ENCODE measurements at regions not wholly inside any gene's neighbourhood (a gene's known extent, or its start where the extent isn't known, plus 50 kb on each side); places are given as distances from the start of the nearest gene placed in this dataset.
"Not testable (repeated sequence)": the region's sequence is repeated elsewhere in the genome, so short reads cannot be mapped to it uniquely, and the experiment has no call there.

- peaks cover 0 to 9% of the 10 kb centered on the region in 2 donors for H3K4me1 ChIP-seq (replicated peaks in 1 of 2)
- no peak overlapping the region for H3K4me3 ChIP-seq
- in situ Hi-C loops (cut with MboI; ENCODE audit: low pct_unique_long_range_greater_than_20kb in 2 of 9, low sequenced_read_pairs in 9 of 9, unreplicated experiment in 9 of 9) = no loop called here
- no peak for ATAC-seq (replicated peaks in 6 of 8)
- no peak overlapping the region for H3K27ac ChIP-seq
- WGBS, 10 experiments = 49 to 96% (median 80%) methylated on average over 1 to 3 of the region's 3 CpGs
Observed at GRCh38 chr1:172779491-172779890, 120.6 kb downstream of the FASLG start.

DNA sequence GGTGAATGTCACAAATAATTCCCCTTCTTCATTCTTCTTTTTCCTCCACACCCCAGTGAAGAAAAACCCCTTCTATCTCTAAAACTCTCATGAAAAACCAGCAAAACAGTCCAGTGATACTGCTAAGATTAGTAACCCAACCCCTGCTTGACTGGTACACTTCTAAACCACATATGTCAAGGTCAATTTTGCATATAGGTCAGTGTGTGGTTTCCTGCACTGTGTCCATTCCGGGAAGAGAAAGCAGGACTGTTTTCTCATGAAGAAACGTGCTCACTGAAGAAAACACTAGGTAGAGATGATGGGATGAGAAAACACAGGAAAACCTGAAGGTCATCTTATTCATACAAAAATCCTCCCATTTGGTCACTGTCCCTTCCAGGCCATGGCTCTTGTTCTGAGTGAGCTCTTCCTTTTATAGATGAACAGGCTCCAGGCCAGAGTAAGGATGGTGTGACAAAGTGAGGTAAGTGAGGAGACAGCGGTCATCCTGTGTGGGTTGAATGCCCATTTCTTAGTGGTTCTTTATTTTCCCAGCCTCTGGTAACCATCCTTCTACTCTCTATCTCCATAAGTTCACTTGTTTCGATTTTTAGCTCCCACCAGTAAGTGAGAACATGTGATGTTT lies 122.7 kb downstream of the FASLG start:
- ATAC-seq (replicated peaks in 6 of 8) = no peak
- Histone ChIP-seq H3K4me3 (no peak overlapping the region), H3K4me1 (replicated peaks in 1 of 2) (peaks cover 0 to 9% of the 10 kb centered on the region in 2 donors), H3K27ac (no peak overlapping the region)
- 17 to 96% (median 72%) methylated on average over 2 to 4 of the region's 4 CpGs; no CpG with 5 or more reads in 2 of the 10 experiments for WGBS, 10 experiments
- in situ Hi-C loops (cut with MboI; ENCODE audit: low pct_unique_long_range_greater_than_20kb in 2 of 9, low sequenced_read_pairs in 9 of 9, unreplicated experiment in 9 of 9) = no loop called here

- in situ Hi-C loops (cut with MboI; ENCODE audit: low pct_unique_long_range_greater_than_20kb in 2 of 9, low sequenced_read_pairs in 9 of 9, unreplicated experiment in 9 of 9) = no loop called here
- Histone ChIP-seq H3K27ac (no peak overlapping the region), H3K4me1 (replicated peaks in 1 of 2) (no peaks in the 10 kb centered on the region), H3K4me3 (no peak overlapping the region)
- ATAC-seq (replicated peaks in 6 of 8) = no peak
- WGBS, 10 experiments = 40 to 100% (median 91%) methylated on average over 1 to 2 of the region's 2 CpGs; no CpG with 5 or more reads in 2 of the 10 experiments
Observed at GRCh38 chr1:172789840-172790239, 130.9 kb downstream of the FASLG start.

DNA sequence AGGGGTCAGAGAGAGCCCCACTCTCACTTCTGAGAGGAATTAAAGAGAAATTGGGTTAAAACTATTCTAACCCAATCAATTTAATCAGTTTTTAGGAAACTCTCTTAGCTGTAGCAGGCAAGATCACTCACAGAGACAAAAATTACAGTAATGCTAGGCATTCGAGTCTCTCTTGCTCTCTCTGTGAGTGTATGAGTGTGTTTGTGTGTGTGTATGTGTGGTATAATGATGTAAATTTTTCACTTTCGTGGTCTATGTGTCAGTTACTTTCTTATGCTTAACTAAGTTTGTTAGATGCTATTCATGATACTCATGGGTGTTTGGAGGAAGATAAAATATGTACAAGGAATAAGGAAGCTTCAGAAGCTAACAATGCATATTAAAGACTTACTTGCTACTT lies 131.3 kb downstream of the FASLG start:
- Histone ChIP-seq H3K4me3 (no peak overlapping the region), H3K27ac (no peak overlapping the region), H3K4me1 (replicated peaks in 1 of 2) (no peaks in the 10 kb centered on the region)
- in situ Hi-C loops (cut with MboI; ENCODE audit: low pct_unique_long_range_greater_than_20kb in 2 of 9, low sequenced_read_pairs in 9 of 9, unreplicated experiment in 9 of 9) = no loop called here
- 0 to 80% (median 51%) methylated on average over 1 to 2 of the region's 2 CpGs; no CpG with 5 or more reads in 2 of the 10 experiments for WGBS, 10 experiments
- ATAC-seq (replicated peaks in 6 of 8) = no peak

DNA sequence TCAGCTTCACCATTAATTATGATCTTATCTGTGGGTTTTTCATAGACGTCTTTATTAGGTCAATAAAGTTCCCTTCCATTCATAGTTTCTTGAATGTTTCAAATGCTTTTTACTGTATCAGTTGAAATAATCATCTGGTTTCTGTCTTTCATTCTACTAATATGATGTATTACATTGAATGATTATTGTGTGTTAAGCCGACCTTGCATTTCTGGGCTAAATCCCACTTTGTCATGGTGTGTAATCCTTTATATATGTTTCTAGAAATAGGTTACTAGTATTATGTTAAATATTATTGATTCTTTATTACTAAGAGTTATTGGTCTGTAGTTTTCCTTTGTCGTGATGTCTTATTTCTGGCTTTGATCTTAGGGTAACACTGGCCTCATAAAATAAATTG lies 134.9 kb downstream of the FASLG start:
- in situ Hi-C loops (cut with MboI; ENCODE audit: low pct_unique_long_range_greater_than_20kb in 2 of 9, low sequenced_read_pairs in 9 of 9, unreplicated experiment in 9 of 9) = no loop called here
- 71 to 97% (median 90%) methylated on average over 2 to 3 of the region's 3 CpGs for WGBS, 10 experiments
- Histone ChIP-seq H3K4me3 (no peak overlapping the region), H3K4me1 (replicated peaks in 1 of 2) (no peaks in the 10 kb centered on the region), H3K27ac (no peak overlapping the region)
- ATAC-seq (replicated peaks in 6 of 8) = no peak

DNA sequence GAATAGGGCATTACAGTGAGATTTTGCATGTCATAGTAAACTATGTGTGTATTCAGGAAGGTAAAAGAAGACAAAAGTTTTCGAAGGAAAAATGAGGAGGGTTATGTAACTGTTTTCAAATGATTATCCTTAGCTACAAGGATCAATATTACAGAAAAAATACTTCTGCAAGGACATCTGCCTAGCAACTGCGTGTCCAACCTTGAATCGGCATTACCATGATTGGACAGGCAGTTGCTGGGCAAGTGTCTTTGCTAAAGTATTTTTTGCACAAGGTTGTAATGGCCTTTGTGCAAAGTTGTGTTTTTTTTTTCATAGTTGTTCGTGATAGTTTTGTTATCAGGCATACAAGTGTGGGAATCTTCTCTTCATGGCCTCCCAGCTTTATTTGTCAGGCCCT lies 136.8 kb downstream of the FASLG start:
- Histone ChIP-seq H3K4me1 (replicated peaks in 1 of 2) (no peaks in the 10 kb centered on the region), H3K27ac (no peak overlapping the region), H3K4me3 (no peak overlapping the region)
- ATAC-seq (replicated peaks in 6 of 8) = peak in 1 of 8 experiments; percentile 34
- in situ Hi-C loops (cut with MboI; ENCODE audit: low pct_unique_long_range_greater_than_20kb in 2 of 9, low sequenced_read_pairs in 9 of 9, unreplicated experiment in 9 of 9) = no loop called here
- WGBS, 10 experiments = 37 to 88% (median 80%) methylated on average over 1 to 4 of the region's 4 CpGs

DNA sequence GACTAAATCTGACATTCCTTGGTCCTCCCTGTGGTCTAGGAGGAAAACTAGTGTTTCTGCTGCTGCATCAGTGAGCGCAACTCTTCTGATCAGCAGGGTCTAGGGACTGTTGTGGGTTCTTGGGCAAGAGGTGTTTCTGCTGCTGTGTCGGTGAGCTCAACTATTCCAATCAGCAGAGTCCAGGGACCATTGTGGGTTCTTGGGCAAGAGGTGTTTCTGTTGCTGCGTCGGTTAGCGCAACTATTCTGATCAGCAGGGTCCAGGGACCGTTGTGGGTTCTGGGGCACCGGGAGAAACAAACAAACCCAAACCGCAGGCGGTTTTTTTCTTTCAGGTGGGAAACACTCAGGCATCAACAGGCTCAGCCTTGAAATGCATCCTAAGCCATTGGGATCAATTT lies 140.9 kb downstream of the FASLG start:
- H3K4me3 ChIP-seq; in situ Hi-C loops (cut with MboI; ENCODE audit: low pct_unique_long_range_greater_than_20kb in 2 of 9, low sequenced_read_pairs in 9 of 9, unreplicated experiment in 9 of 9); ATAC-seq (replicated peaks in 6 of 8); H3K27ac ChIP-seq; H3K4me1 ChIP-seq (replicated peaks in 1 of 2): not testable (repeated sequence)
- 57 to 96% (median 78%) methylated on average over 2 to 7 of the region's 9 CpGs; no CpG with 5 or more reads in 6 of the 10 experiments for WGBS, 10 experiments

DNA sequence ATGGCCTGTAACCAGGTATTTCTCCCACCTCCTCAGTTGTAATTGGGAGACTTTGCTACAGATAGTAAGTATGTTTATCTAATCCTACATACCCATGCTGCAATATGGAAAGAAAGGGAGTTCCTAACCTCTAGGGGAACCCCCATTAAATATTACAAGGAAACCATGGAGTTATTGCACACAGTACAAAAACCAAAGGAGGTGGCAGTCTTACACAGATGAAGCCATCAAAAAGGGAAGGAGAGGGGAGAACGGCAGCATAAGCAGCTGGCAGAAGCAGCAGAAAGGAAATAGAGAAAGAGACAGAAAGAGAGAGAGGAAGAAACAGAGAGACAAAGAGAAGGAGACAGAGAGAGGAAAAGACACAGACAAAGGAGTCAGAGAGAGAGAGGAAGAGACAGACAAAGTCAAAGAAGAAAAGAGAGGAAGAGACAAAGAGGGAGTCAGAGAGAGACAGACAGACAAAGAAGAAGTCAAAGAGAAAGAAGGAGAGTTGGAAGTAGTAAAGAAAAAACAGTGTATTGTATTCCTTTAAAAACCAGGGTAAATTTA lies 142.9 kb downstream of the FASLG start:
- in situ Hi-C loops (cut with MboI; ENCODE audit: low pct_unique_long_range_greater_than_20kb in 2 of 9, low sequenced_read_pairs in 9 of 9, unreplicated experiment in 9 of 9) = no loop called here
- no peak overlapping the region for H3K27ac ChIP-seq
- WGBS, 10 experiments = 0 to 100% (median 81%) methylated on average over 1 of the region's 1 CpG; no CpG with 5 or more reads in 1 of the 10 experiments
- no peaks in the 10 kb centered on the region for H3K4me1 ChIP-seq (replicated peaks in 1 of 2)
- no peak overlapping the region for H3K4me3 ChIP-seq
- ATAC-seq (replicated peaks in 6 of 8) = no peak

GRCh38 chr1:172809750-172810149 lies 150.8 kb downstream of the FASLG start:
- H3K4me1 ChIP-seq (replicated peaks in 1 of 2) = no peaks in the 10 kb centered on the region
- in situ Hi-C loops (cut with MboI; ENCODE audit: low pct_unique_long_range_greater_than_20kb in 2 of 9, low sequenced_read_pairs in 9 of 9, unreplicated experiment in 9 of 9) = no loop called here
- no peak for ATAC-seq (replicated peaks in 6 of 8)
- H3K27ac ChIP-seq = no peak overlapping the region
- WGBS, 10 experiments = 20 to 100% (median 86%) methylated on average over 1 of the region's 1 CpG; no CpG with 5 or more reads in 1 of the 10 experiments
- no peak overlapping the region for H3K4me3 ChIP-seq

- in situ Hi-C loops (cut with MboI; ENCODE audit: low pct_unique_long_range_greater_than_20kb in 2 of 9, low sequenced_read_pairs in 9 of 9, unreplicated experiment in 9 of 9) = no loop called here
- Histone ChIP-seq H3K4me3 (no peak overlapping the region), H3K4me1 (replicated peaks in 1 of 2) (no peaks in the 10 kb centered on the region), H3K27ac (no peak overlapping the region)
- ATAC-seq (replicated peaks in 6 of 8) = no peak
Observed at GRCh38 chr1:172810480-172811175, 151.7 kb downstream of the FASLG start.

DNA sequence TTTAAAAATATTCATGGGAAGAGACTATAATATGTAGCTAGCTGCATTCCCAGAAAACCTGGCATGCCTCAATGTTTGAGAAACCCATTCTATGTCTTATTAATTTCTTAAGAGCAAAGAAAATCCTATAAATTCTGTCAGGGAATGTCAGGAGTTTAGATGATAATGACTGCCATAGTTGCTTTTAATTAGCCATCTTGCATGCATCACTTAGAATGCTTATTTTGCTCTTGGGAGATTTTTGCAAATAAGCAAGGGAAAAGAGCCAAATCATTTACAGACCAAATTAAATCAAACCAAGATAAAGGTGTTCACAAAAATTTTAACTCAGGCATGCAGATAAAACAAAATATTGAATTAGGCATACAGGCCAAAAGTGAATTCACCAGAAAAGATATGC lies 152.8 kb downstream of the FASLG start:
- in situ Hi-C loops (cut with MboI; ENCODE audit: low pct_unique_long_range_greater_than_20kb in 2 of 9, low sequenced_read_pairs in 9 of 9, unreplicated experiment in 9 of 9) = no loop called here
- no peak for ATAC-seq (replicated peaks in 6 of 8)
- H3K27ac ChIP-seq = no peak overlapping the region
- H3K4me3 ChIP-seq = no peak overlapping the region
- no peaks in the 10 kb centered on the region for H3K4me1 ChIP-seq (replicated peaks in 1 of 2)

DNA sequence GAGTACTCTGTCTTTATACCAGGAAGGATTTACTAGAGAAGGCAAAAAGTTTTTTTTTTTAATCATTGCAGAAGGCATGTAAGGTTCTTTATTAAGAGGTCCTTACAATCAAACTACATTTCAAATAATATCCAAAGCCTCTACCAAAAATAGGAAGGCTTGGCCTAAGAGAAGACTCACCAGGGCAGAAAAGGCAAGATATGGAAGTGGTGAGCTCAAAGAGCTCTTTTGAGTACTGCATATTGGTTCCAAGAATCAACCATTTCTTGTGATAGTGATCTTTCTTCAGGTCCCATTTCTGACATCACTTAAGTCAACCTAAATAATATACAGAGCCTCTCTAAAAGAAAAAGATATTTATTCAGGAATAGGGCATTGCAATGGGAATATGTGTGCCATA lies 153.2 kb downstream of the FASLG start:
- no peak for ATAC-seq (replicated peaks in 6 of 8)
- H3K4me1 ChIP-seq (replicated peaks in 1 of 2) = no peaks in the 10 kb centered on the region
- in situ Hi-C loops (cut with MboI; ENCODE audit: low pct_unique_long_range_greater_than_20kb in 2 of 9, low sequenced_read_pairs in 9 of 9, unreplicated experiment in 9 of 9) = no loop called here
- no peak overlapping the region for H3K4me3 ChIP-seq
- H3K27ac ChIP-seq = no peak overlapping the region

DNA sequence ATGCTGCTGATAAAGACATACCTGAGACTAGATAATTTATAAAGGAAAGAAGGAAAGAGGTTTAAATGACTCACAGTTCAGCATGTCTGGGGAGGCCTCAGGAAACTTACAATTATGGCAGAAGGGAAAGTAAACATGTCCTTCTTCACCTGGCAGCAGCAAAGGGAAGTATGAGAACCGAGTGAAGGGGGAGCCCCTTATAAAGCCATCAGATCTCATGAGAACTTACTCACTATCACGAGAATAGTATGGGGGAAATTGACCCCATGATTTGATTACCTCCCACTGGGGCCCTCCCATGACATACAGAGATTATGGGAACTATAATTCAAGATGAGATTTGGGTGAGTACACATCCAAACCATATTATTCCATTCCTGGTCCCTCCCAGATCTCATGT lies 154.4 kb downstream of the FASLG start:
- Histone ChIP-seq H3K4me1 (replicated peaks in 1 of 2) (no peaks in the 10 kb centered on the region), H3K4me3 (no peak overlapping the region), H3K27ac (no peak overlapping the region)
- no peak for ATAC-seq (replicated peaks in 6 of 8)
- 0 to 63% (median 38%) methylated on average over 1 to 2 of the region's 2 CpGs; no CpG with 5 or more reads in 2 of the 10 experiments for WGBS, 10 experiments
- in situ Hi-C loops (cut with MboI; ENCODE audit: low pct_unique_long_range_greater_than_20kb in 2 of 9, low sequenced_read_pairs in 9 of 9, unreplicated experiment in 9 of 9) = no loop called here

DNA sequence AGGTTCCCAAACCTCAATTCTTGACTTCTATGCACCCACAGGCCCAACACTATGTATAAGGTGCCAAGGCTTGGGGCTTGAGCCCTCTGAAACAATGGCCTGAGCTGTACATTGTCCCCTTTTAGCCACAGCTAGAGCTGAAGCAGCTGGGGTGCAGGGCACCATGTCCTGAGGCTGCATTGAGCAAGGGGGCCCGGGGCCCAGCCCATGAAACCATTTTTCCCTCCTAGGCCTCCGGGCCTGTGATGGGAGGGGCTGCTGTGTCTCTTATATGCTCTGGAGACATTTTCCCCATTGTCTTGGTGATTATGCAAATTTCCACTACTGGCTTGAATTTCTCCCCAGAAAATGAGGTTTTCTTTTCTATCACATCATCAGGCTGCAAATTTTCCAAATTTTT lies 155.5 kb downstream of the FASLG start:
- Histone ChIP-seq H3K27ac (no peak overlapping the region), H3K4me3 (no peak overlapping the region), H3K4me1 (replicated peaks in 1 of 2) (peaks cover 0 to 5% of the 10 kb centered on the region in 2 donors)
- in situ Hi-C loops (cut with MboI; ENCODE audit: low pct_unique_long_range_greater_than_20kb in 2 of 9, low sequenced_read_pairs in 9 of 9, unreplicated experiment in 9 of 9) = no loop called here
- no peak for ATAC-seq (replicated peaks in 6 of 8)
- 0 to 100% (median 72%) methylated on average over 1 to 2 of the region's 2 CpGs; no CpG with 5 or more reads in 7 of the 10 experiments for WGBS, 10 experiments

All from motor neuron (in vitro differentiated cells).